Kidney glomerular epithelial cell (primary cell): ENCODE measurements at regions not wholly inside any gene's neighbourhood (a gene's known extent, or its start where the extent isn't known, plus 50 kb on each side); places are given as distances from the start of the nearest gene placed in this dataset.
"Not testable (repeated sequence)": the region's sequence is repeated elsewhere in the genome, so short reads cannot be mapped to it uniquely, and the experiment has no call there.

Experiments
- DNase-seq: peaks from one replicate; lab custom pipeline; 2025; lab: John Stamatoyannopoulos, UW

DNA sequence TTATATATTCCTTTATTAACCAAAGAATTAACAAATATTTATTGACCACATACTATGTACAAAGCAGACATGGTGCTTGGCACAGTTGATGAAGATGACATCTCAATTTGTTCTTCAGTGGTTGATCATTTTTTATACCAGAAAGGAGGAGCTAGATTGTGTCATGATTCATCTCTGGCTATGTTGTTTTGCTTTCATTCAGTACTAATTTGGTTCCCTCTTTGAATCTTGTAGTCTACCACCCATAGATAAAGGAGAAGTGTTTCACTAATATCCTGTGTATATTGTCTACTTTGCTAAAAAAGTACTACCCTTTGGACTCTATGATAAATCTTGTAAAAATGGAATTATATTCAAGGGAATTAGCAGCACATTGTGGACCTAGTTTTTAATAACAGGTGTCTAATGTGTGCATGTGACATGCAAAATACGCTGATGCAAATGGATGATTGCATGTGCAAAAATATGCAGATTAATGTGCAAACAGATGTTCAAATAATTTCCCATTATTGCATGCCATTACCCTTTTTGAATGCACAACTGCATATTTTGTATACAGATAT, 313.2 kb upstream of the ZEB2 start:
- no peak for DNase-seq

DNA sequence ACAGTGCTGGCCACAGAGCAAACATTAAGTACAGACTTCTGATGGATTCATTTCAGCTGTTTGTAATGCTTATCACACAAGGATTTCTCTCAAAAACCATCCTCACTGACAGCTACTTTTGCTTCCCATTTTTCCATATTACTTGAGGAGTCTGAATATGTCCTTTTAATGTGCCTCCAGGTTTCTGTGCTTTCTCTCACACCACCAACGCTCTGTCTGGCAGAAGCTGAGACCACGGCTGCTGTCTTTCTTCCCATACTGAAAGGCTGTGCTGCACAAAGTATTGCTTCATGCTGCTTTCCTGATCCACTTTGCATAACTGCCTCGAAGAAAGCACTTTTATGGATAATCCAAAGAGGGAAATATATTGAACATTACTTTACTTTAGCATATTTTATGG, 312.1 kb upstream of the ZEB2 start:
- DNase-seq = no peak

DNA sequence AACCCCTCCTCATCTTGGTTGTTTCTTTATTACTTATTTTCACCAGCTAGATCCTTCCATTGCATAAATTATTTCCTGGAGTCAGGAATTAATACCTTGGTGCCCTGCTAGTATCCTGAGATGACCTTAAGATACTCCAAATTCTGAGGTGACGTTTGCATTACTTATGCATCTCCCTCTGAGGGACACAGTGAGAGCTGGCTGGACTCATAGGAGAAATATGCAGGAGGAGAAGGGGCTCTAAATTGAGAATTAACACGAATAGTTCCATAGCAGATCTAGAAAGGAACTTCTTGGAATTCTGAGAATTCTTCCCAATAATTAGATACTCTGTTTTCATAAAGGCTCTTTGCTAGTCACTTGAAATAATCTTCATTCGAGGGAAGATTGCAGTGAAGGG, 310.6 kb upstream of the ZEB2 start:
- DNase-seq = no peak

DNA sequence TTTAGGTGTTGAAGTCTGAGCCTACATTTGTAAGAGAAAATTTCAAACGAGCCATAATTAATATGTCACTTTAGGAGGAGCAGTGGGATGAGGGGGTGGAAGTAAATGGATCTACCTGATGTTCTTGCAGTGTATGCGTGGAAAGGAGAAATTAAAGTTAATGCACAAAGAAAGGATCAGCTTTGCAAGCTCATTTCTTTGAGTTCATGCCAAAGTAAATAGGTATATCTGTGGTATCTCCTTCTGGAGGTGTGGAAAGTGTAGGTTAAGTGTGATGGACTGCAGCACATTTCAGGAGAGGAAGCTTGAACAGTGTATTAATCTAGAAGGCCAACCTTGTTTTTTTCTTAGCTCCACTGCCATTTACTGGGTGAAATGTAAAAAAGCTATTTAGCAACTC, 307.5 kb upstream of the ZEB2 start:
- no peak for DNase-seq

DNA sequence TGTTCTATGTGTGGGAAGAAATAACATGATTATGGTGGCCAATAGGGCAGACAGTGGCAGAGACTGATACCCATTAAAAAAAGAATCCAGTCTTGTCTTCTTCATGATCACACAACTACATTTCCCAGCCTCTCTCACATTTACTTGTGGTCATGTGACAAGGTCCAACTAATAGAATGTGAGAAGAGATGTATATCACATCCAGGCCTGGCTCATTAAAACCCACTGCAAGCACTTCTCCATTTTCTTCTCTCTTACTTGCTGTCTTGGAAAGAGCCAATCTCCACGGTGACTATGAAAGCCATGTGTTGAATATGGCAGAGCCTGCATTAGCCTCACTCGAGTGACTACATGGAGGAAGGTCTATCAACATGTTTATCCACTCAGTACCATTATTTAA, 306.2 kb upstream of the ZEB2 start:
- DNase-seq = no peak

GRCh38 chr2:144825331-144826020, 305.6 kb upstream of the ZEB2 start:
- no peak for DNase-seq

DNA sequence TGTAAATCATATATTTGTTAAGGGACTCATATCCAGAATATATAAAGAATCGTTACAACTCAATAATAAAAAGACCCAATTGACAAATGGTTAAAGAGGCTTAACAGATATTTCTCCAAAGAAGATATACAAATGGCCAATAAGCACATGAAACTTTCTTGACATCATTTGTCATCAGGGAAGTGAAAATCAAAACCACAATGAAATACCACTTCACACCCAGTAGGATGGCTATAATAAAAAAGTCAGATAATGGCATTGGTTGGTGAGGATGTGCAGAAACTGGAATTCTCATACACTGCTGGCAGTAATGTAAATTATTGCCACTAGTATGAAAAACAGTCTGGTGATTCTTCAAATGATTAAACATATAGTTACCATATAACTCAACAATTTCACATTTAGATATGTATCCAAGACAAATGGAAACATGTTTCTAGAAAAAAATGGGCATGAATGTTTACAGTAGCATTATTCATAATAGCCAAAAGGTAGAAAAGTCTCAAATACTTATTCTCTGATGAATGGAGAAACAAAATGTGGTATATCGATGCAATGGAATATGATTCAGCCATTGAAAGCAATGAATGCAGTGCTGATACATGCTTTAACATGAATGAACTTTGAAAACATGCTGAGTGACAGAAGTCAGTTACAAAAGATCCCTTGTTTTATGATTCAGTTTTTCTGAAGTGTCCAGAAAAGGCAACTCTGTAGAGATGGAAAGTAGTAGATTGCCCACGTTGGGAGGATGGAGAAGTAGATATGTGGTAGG, 304.6 kb upstream of the ZEB2 start:
- no peak for DNase-seq

- DNase-seq = no peak
Observed at GRCh38 chr2:144822966-144823365, 303.0 kb upstream of the ZEB2 start.

DNA sequence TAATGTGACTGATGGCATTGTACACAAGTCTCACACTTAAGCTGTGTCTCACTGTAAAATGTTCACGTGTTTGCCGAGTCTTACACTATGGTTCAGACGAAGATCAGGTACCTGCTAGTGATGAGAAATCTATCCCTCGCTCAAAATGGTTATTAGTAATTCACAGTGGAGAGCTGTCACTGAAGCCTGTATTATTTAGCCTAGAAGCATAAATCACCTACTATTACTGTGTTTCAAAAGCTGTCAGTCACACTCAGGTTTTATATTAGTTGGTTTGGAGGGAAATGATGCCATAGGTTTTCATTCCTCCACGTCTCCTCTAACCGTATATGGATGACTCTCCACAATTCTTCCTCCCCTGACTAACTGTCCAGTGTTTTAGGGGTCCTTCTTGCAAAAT, 292.4 kb upstream of the ZEB2 start:
- DNase-seq = no peak

DNA sequence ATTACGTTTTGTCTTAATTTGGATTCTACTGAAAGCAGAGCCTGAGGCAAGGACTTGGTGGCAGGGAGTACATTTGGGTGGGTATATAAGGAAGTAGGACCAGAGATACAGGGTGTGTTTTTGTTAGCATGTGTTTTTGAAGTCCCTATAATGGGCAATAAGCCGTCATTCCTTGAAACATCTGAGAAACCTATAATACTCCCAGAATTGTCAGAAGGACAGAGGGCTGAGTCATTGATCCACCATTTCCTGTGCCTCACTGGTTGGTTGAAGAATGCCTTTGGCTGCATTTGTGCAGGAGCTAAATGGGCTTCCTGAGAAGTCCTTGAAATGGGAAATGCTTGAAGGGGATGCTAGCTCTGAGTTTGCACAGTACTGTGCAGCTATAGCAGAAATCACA, 281.8 kb upstream of the ZEB2 start:
- DNase-seq = no peak

DNA sequence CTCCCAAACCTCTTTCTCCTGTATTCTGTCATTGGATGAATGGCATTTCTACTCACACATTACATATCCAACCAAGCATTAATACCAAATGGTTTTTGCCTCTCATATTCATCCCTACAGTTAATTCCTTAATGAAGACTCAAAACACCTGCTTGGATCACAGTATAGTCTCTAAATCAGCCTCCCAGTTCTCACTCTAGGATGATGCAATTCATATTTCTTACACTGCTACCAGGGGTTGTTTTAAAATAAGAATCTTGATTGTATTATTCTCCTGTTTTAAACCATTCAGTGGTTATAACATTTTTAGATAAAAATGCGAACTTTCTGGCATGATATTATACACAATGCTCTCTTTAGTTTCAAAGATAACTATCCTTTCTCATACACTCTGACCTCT, 281.4 kb upstream of the ZEB2 start:
- DNase-seq = no peak

DNA sequence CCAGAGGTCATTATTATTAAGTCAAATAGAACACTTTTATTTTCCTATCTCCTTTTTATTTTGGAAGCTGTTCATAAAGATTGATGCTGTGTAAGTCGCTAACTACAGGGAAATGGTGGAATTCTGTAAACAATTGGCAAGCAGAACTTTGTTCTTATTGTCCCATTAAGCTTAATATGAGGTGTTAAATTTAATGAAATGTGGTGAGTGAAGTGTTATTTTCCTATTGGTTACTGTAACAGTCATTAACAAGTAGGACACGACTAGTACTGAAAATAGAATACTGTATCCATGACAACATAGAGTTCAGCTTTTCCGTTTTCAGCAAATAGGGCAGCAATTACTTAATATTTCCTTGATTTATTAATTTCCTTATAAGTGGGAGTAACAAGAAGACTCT, 279.1 kb upstream of the ZEB2 start:
- DNase-seq = no peak

GRCh38 chr2:144798034-144798433, 278.1 kb upstream of the ZEB2 start:
- no peak for DNase-seq

- DNase-seq = no peak
Observed at GRCh38 chr2:144796936-144797335, 277.0 kb upstream of the ZEB2 start.

DNA sequence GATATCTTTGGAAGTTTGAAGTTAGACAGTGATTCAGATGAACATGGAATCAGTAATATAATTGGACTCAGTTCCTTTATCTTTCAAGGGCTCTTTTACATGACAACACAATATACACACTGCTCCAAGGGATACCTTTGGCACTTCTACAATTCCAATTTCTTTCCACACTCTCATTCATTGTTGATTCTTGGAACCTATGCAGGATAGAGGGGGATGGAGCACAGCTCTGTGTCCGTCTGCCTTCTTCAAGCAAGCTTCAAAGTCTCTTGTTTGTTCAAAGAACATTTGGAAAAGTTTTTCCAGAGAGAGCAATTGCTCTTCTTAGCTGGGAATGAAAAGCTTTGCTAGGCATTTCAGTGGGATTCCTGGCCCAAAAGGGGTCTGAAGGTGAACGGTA, 276.2 kb upstream of the ZEB2 start:
- DNase-seq = no peak

DNA sequence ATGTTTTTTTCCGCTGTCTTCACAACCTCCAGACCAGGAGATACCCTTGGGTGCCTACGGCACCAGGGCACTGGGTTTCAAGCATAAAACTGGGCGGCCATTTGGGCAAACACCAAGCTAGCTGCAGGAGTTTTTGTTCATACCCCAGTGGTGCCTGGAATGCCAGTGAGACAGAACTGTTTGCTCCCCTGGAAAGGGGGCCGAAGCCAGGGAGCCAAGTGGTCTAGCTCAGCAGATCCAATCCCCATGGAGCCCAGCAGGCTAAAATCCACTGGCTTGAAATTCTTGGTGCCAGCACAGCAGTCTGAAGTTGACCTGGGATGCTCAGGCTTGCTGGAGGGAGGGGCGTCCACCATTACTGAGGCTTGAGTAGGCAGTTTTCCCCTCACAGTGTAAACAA, 265.3 kb upstream of the ZEB2 start:
- no peak for DNase-seq

- DNase-seq = no peak
Observed at GRCh38 chr2:144780983-144781382, 261.1 kb upstream of the ZEB2 start.

DNA sequence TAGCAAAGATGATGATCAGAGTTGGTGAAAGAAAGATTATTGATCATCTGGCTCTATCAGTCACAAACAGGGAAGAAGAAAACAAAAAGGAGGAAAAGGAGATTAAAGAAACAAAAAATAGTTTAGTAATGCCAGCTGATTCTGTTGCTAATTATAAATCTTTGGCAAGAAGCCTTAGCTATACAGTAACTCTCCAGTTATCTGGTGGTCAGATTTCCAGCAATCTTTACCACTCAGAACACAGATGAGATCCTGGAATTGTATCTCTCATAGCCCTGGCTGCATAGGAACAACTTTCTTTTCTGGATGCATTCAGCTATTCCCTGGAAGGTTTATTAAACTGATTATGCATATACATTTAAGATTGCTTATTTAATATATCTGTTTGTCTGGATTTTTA, 256.8 kb upstream of the ZEB2 start:
- DNase-seq = no peak

DNA sequence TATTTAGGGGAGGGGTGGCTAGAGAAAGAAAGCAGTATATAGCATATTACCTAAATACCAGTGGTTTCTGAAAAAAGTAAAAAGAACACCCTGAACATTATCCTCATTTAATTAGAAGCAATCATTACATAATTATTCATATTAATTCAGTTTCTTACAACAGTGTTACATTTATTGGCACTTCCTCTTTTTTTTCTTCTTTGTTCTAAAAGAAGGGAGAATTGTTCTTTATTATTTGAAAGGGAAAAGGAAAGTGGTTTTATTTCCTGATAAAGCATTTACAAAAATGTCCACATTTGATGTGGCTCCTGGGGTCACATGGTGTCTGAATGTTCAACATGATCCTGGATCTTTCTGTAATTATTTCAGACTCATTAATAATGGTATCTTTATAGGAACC, 254.9 kb upstream of the ZEB2 start:
- DNase-seq = no peak

DNA sequence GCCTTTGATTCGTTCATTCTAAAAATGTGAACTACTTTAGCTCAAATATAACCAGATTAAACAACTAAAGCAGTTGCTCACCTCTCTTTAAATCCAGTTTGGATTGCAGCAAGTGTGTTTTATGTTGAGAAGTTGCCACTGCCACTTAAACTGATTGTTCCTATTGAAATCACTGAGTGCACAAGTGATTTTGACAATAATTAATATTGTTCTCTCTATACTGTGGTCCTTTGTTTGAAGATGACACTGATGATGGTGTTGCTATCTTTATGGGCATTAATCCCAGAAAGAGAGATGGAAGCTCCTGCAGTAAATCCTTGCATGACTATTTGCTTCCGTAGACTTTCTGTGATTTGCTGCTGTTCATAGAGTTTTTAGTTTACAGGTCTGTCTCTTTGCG, 251.4 kb upstream of the ZEB2 start:
- no peak for DNase-seq

GRCh38 chr2:144770616-144771230, 250.8 kb upstream of the ZEB2 start:
- no peak for DNase-seq

DNA sequence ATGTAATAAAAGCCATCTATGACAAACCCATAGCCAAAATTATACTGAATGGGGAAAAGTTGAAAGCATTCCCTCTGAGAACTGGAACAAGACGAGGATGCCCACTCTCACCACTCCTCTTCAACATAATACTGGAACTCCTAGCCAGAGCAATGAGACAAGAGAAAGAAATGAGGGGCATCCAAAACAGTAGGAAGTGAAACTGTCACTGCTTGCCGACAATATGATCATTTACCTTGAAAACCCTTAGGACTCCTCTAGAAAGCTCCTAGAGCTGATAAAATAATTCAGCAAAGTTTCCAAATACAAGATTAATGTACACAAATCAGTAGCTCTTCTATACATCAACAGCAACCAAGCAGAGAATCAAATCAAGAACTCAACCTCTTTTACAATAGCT, 241.0 kb upstream of the ZEB2 start:
- not testable (repeated sequence) for DNase-seq

GRCh38 chr2:144759746-144760145, 239.8 kb upstream of the ZEB2 start:
- DNase-seq = no peak
